Neural progenitor cell (in vitro differentiated cells): ENCODE measurements at regions not wholly inside any gene's neighbourhood (a gene's known extent, or its start where the extent isn't known, plus 50 kb on each side); places are given as distances from the start of the nearest gene placed in this dataset.

Experiments used
- DNase-seq: peaks from one replicate; pipeline ENCODE4 v3.0.0-alpha.2; 2016; ENCODE audit warnings: low spot score
- H2AFZ ChIP-seq: fragments of 200-600 bp; sonication (generic); replicated peaks from 2 replicates; pipeline ENCODE4 v1.6.1; 2016; ENCODE audit warnings: antibody characterized with exemption
- H3F3A ChIP-seq: fragments of 200-600 bp; sonication (generic); 2 replicates; pipeline ENCODE4 v1.6.1; 2016; ENCODE audit warnings: antibody characterized with exemption, low read depth
- H3K27ac ChIP-seq: fragments of 200-600 bp; sonication (generic); 2 replicates; pipeline ENCODE4 v1.5.1; 2016; ENCODE audit warnings: mild to moderate bottlenecking
- H3K27me3 ChIP-seq: fragments of 200-600 bp; sonication (generic); 2 replicates; pipeline ENCODE4 v1.6.1; 2016; ENCODE audit warnings: mild to moderate bottlenecking, moderate library complexity
- H3K36me3 ChIP-seq: fragments of 200-600 bp; sonication (generic); 2 replicates; pipeline ENCODE4 v1.5.1; 2016
- H3K4me1 ChIP-seq: fragments of 200-600 bp; sonication (generic); 2 replicates; pipeline ENCODE4 v1.6.1; 2016; ENCODE audit warnings: mixed run types
- H3K4me2 ChIP-seq: fragments of 200-600 bp; sonication (generic); 2 replicates; pipeline ENCODE4 v1.6.1; 2016
- H3K4me3 ChIP-seq: fragments of 200-600 bp; sonication (generic); 2 replicates; pipeline ENCODE4 v1.5.1; 2016
- H3K79me2 ChIP-seq: fragments of 200-600 bp; sonication (generic); 2 replicates; pipeline ENCODE4 v1.6.1; 2016; ENCODE audit warnings: low read depth
- H3K9ac ChIP-seq: fragments of 200-600 bp; sonication (generic); 2 replicates; pipeline ENCODE4 v1.6.1; 2016
- H3K9me3 ChIP-seq: fragments of 200-600 bp; sonication (generic); 2 replicates; pipeline ENCODE4 v1.5.1; 2016; ENCODE audit warnings: low read depth
- H4K20me1 ChIP-seq: fragments of 200-600 bp; sonication (generic); 2 replicates; pipeline ENCODE4 v1.6.1; 2016; ENCODE audit warnings: low read depth
- H3K27ac Mint-ChIP-seq: 3 replicates; pipeline ENCODE4 v1.8.0; 2021; ENCODE audit warnings: mixed read lengths
- H3K27me3 Mint-ChIP-seq: 2 replicates; pipeline ENCODE4 v1.8.0; 2022; ENCODE audit warnings: low read depth, mild to moderate bottlenecking, inconsistent platforms, moderate library complexity, mixed read lengths; ENCODE audit not compliant: insufficient read depth
- H3K36me3 Mint-ChIP-seq: 3 replicates; pipeline ENCODE4 v1.8.0; 2021; ENCODE audit warnings: mixed read lengths
- H3K4me1 Mint-ChIP-seq: 3 replicates; pipeline ENCODE4 v1.8.0; 2021; ENCODE audit warnings: mixed read lengths
- H3K4me3 Mint-ChIP-seq: 3 replicates; pipeline ENCODE4 v1.8.0; 2021; ENCODE audit warnings: mild to moderate bottlenecking, moderate library complexity, mixed read lengths
- H3K9me3 Mint-ChIP-seq: 3 replicates; pipeline ENCODE4 v1.8.0; 2020; ENCODE audit warnings: mixed read lengths
- EZH2 ChIP-seq: fragments of 200-600 bp; sonication (generic); IDR thresholded peaks from 2 replicates; pipeline ENCODE4 v1.6.1; 2017; ENCODE audit warnings: antibody characterized with exemption, mild to moderate bottlenecking, moderate library complexity
- EZH2phosphoT487 ChIP-seq: fragments of 200-600 bp; sonication (generic); IDR thresholded peaks from 2 replicates; pipeline ENCODE4 v1.6.1; 2017; ENCODE audit warnings: antibody characterized with exemption
- TF ChIP-seq, protein P1 (sequence below): fragments of 200-600 bp; sonication (generic); IDR thresholded peaks from 2 replicates; pipeline ENCODE4 v1.5.1; 2017; ENCODE audit warnings: antibody characterized with exemption, mild to moderate bottlenecking

DNA sequence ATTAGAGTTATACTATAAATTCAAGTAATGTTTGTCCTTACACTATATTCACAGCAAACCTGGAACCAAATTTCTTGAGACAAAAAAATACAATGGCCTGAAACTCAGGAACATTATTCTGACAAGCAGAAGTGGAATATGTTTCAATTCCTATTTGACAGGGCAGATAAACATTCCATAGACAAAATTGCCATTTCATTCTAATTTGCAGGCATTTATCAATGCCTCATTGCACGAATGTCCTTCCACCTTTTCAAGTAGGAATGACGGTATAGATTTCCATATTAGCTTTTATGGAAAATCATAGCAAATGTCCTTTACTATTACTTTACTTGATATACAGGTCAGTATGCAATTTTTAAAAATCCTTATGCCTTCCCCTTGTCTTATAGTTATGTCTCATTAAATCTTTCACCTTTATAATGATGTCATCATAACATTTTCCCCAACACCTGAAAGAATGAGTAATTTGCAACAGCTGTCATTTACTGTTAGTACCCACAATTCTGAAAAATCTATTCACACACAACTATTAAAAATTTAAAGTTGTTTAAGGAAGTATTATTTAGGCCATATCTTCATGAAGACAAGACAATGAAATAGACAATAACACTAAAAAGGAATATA is 299.7 kb upstream of the SEMA3C start:
- H3K4me1 ChIP-seq = no peaks in the 10 kb centered on the region
- H3K9ac ChIP-seq = no peak overlapping the region
- H3K9me3 ChIP-seq = no peaks in the 10 kb centered on the region
- no peak for DNase-seq
- no peaks in the 10 kb centered on the region for H3K36me3 ChIP-seq
- Mint-ChIP-seq H3K36me3 (peaks cover 6% of the 10 kb centered on the region), H3K4me3 (no peak overlapping the region), H3K27ac (no peak overlapping the region), H3K27me3 (no peaks in the 10 kb centered on the region), H3K4me1 (no peaks in the 10 kb centered on the region), H3K9me3 (peaks cover 18% of the 10 kb centered on the region)
- H3K79me2 ChIP-seq = no peaks in the 10 kb centered on the region
- no peaks in the 10 kb centered on the region for H4K20me1 ChIP-seq
- no peaks in the 10 kb centered on the region for H3F3A ChIP-seq
- H2AFZ ChIP-seq = no peak overlapping the region
- no peaks in the 10 kb centered on the region for H3K27me3 ChIP-seq
- TF ChIP-seq, protein P1, sequence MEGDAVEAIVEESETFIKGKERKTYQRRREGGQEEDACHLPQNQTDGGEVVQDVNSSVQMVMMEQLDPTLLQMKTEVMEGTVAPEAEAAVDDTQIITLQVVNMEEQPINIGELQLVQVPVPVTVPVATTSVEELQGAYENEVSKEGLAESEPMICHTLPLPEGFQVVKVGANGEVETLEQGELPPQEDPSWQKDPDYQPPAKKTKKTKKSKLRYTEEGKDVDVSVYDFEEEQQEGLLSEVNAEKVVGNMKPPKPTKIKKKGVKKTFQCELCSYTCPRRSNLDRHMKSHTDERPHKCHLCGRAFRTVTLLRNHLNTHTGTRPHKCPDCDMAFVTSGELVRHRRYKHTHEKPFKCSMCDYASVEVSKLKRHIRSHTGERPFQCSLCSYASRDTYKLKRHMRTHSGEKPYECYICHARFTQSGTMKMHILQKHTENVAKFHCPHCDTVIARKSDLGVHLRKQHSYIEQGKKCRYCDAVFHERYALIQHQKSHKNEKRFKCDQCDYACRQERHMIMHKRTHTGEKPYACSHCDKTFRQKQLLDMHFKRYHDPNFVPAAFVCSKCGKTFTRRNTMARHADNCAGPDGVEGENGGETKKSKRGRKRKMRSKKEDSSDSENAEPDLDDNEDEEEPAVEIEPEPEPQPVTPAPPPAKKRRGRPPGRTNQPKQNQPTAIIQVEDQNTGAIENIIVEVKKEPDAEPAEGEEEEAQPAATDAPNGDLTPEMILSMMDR = no peak
- H3K27ac ChIP-seq = no peak overlapping the region
- no peak overlapping the region for H3K4me3 ChIP-seq
- H3K4me2 ChIP-seq = no peak overlapping the region

DNA sequence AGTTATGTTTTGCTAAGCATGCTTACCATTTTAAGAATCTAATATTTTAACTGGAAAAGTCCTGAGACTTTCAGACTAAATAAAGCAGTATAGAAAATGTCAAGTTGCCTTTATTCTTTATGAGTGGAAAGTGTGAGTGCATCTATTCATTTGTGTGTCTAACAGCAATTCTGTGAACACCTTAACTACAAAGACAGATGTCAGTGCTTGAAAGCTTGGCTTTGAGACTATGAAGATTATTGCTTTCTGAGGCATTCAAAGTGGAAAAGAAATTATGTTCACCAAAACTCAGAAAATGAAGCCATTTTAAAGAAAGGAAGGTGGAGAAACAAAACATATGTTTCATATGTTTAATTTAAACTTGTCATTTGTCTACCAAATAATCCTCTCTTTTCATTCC is 294.5 kb upstream of the SEMA3C start:
- TF ChIP-seq EZH2 (no peak), EZH2phosphoT487 (no peak)
- TF ChIP-seq, protein P1 = no peak
- Histone ChIP-seq H3K27me3 (no peaks in the 10 kb centered on the region), H3K9me3 (no peaks in the 10 kb centered on the region), H2AFZ (no peak overlapping the region), H3K4me1 (peaks cover 6% of the 10 kb centered on the region), H3F3A (no peaks in the 10 kb centered on the region), H4K20me1 (no peaks in the 10 kb centered on the region), H3K27ac (no peak overlapping the region), H3K36me3 (no peaks in the 10 kb centered on the region), H3K4me3 (no peak overlapping the region), H3K4me2 (no peak overlapping the region), H3K9ac (no peak overlapping the region), H3K79me2 (no peaks in the 10 kb centered on the region)
- Mint-ChIP-seq H3K36me3 (no peaks in the 10 kb centered on the region), H3K4me3 (no peak overlapping the region), H3K4me1 (peaks cover 11% of the 10 kb centered on the region), H3K9me3 (no peaks in the 10 kb centered on the region), H3K27me3 (no peaks in the 10 kb centered on the region), H3K27ac (no peak overlapping the region)
- no peak for DNase-seq

DNA sequence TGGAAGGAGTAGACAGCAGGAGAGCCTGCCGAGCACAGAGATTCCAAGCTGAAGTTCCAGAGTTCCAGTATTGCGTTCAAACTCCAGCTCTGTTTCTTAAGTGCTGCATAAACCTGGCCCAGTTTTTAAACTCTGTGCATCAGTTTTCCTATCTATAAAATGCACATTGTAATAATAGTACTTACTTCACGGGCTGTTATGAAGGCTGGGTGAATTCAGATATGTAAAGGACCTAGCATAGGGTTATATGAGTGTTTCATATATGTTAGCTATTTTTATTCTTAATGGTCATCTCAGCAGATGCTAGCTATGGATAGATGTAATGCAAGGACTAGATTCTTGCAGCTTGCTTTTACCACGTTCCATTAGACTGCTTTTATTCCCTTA is 293.1 kb upstream of the SEMA3C start:
- H3K4me2 ChIP-seq = no peak overlapping the region
- no peaks in the 10 kb centered on the region for H3K36me3 Mint-ChIP-seq

More for the DNA sequence above, 293.1 kb upstream of the SEMA3C start:
- H4K20me1 ChIP-seq = no peaks in the 10 kb centered on the region
- H3K4me1 ChIP-seq = peaks cover 19% of the 10 kb centered on the region
- H3K27ac Mint-ChIP-seq = no peak overlapping the region
- no peaks in the 10 kb centered on the region for H3F3A ChIP-seq
- no peaks in the 10 kb centered on the region for H3K79me2 ChIP-seq
- no peak for DNase-seq
- H3K4me3 ChIP-seq = no peak overlapping the region
- H3K9me3 Mint-ChIP-seq = no peaks in the 10 kb centered on the region
- H3K9ac ChIP-seq = no peak overlapping the region
- H3K27me3 ChIP-seq = no peaks in the 10 kb centered on the region
- no peaks in the 10 kb centered on the region for H3K27me3 Mint-ChIP-seq
- no peaks in the 10 kb centered on the region for H3K36me3 ChIP-seq
- H3K27ac ChIP-seq = no peak overlapping the region
- H2AFZ ChIP-seq = peak overlapping the region; percentile 40
- peaks cover 20% of the 10 kb centered on the region for H3K4me1 Mint-ChIP-seq
- H3K4me3 Mint-ChIP-seq = no peak overlapping the region
- H3K9me3 ChIP-seq = no peaks in the 10 kb centered on the region
- TF ChIP-seq, protein P1 = no peak
- TF ChIP-seq EZH2phosphoT487 (no peak), EZH2 (no peak)
